ENCODE measurements at regions not wholly inside any gene's neighbourhood (a gene's known extent, or its start where the extent isn't known, plus 50 kb on each side); places are given as distances from the start of the nearest gene placed in this dataset.

DNA sequence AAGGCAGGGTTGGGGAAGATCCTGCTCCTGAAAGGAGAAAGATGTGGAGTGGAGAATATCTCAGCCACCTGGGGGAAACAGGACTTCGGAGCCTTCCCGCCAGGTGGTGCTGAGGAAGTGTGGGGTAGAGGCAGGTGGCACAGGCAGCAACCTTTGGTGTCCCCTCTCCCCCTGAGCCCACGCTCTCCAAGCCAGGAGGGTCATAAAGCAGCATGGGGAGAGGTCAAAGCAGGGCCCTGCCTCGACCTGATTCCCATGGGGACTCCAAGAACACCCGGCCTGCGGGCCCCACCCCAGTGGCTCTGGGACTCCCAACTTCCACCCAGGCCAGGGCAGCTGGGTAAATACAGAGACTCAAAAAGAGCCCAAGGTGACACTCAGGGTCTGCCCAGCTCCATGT, 54.3 kb upstream of the SLC66A3 start:
- no peaks in the 10 kb centered on the region for H3K4me1 ChIP-seq (ENCODE audit: insufficient read depth)
- no peaks in the 10 kb centered on the region for H3K79me2 ChIP-seq (replicated peaks; ENCODE audit: insufficient read depth)
- Mint-ChIP-seq H3K27me3 (ENCODE audit: insufficient read depth, low read depth, poor library complexity) (peaks cover 8% of the 10 kb centered on the region), H3K9me3 (no peaks in the 10 kb centered on the region), H3K27ac (no peak overlapping the region), H3K4me1 (no peaks in the 10 kb centered on the region), H3K36me3 (ENCODE audit: low read depth) (no peaks in the 10 kb centered on the region), H3K4me3 (no peak overlapping the region)
- H3K9me2 ChIP-seq (ENCODE audit: insufficient read depth): no peaks in the 10 kb centered on the region
- no peaks in the 10 kb centered on the region for H3K27me3 ChIP-seq (ENCODE audit: insufficient read depth)
- H3K36me3 ChIP-seq (ENCODE audit: insufficient read depth): no peaks in the 10 kb centered on the region
- H3K27ac ChIP-seq (ENCODE audit: low read depth): no peak overlapping the region
- H3K4me2 ChIP-seq: no peak overlapping the region
- H4K20me1 ChIP-seq (replicated peaks; ENCODE audit: insufficient read depth): no peaks in the 10 kb centered on the region
- no peak overlapping the region for H3K4me3 ChIP-seq
- TF ChIP-seq, protein P1, sequence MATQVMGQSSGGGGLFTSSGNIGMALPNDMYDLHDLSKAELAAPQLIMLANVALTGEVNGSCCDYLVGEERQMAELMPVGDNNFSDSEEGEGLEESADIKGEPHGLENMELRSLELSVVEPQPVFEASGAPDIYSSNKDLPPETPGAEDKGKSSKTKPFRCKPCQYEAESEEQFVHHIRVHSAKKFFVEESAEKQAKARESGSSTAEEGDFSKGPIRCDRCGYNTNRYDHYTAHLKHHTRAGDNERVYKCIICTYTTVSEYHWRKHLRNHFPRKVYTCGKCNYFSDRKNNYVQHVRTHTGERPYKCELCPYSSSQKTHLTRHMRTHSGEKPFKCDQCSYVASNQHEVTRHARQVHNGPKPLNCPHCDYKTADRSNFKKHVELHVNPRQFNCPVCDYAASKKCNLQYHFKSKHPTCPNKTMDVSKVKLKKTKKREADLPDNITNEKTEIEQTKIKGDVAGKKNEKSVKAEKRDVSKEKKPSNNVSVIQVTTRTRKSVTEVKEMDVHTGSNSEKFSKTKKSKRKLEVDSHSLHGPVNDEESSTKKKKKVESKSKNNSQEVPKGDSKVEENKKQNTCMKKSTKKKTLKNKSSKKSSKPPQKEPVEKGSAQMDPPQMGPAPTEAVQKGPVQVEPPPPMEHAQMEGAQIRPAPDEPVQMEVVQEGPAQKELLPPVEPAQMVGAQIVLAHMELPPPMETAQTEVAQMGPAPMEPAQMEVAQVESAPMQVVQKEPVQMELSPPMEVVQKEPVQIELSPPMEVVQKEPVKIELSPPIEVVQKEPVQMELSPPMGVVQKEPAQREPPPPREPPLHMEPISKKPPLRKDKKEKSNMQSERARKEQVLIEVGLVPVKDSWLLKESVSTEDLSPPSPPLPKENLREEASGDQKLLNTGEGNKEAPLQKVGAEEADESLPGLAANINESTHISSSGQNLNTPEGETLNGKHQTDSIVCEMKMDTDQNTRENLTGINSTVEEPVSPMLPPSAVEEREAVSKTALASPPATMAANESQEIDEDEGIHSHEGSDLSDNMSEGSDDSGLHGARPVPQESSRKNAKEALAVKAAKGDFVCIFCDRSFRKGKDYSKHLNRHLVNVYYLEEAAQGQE (IDR thresholded peaks at IDR 0.05; ENCODE audit: unreplicated experiment): no peak
- TF ChIP-seq CTCF (conservative IDR thresholded peaks at IDR 0.05; ENCODE audit: low read depth in 2 of 2): no peak
- TF ChIP-seq EZH2 (IDR thresholded peaks at IDR 0.05; ENCODE audit: low read depth, unreplicated experiment): no peak
- TF ChIP-seq ZNF331 (CRISPR knock-in tag; IDR thresholded peaks at IDR 0.05; ENCODE audit: low read depth): no peak
- no peak for TF ChIP-seq JUNB (IDR thresholded peaks at IDR 0.05; ENCODE audit: unreplicated experiment)
- TF ChIP-seq EZH2phosphoT487 (IDR thresholded peaks at IDR 0.05; ENCODE audit: unreplicated experiment): no peak
- no peak for TF ChIP-seq POLR2AphosphoS5 (IDR thresholded peaks at IDR 0.05; ENCODE audit: low read depth)
- TF ChIP-seq NANOG (IDR thresholded peaks at IDR 0.05; ENCODE audit: borderline replicate concordance): no peak
- TF ChIP-seq CREB1 (CRISPR knock-in tag; IDR thresholded peaks at IDR 0.05; ENCODE audit: low read depth): no peak
- no peak for TF ChIP-seq STAT1 (IDR thresholded peaks at IDR 0.05; ENCODE audit: unreplicated experiment)
- TF ChIP-seq ZNF462 (CRISPR knock-in tag; IDR thresholded peaks at IDR 0.05): no peak
- no peak for TF ChIP-seq ZNF114 (CRISPR knock-in tag; IDR thresholded peaks at IDR 0.05)
- no peak for TF ChIP-seq ETS1 (IDR thresholded peaks at IDR 0.05)
- H2AFZ ChIP-seq: no peak overlapping the region
- DNase-seq (ENCODE audit: low spot score): no peak
- H3F3A ChIP-seq (replicated peaks; ENCODE audit: low read depth): no peaks in the 10 kb centered on the region
- no peak for ATAC-seq

All from GM23338 (cell line).